GM12864 (cell line): ENCODE measurements at regions not wholly inside any gene's neighbourhood (a gene's known extent, or its start where the extent isn't known, plus 50 kb on each side); places are given as distances from the start of the nearest gene placed in this dataset.

ENCODE experiments used
- DNase-seq: peaks from one replicate; pipeline ENCODE4 v3.0.0-alpha.2; 2011; ENCODE audit warnings: low read depth
- H3K4me3 ChIP-seq: 2 replicates; pipeline ENCODE4 v1.5.1; 2011; ENCODE audit warnings: mild to moderate bottlenecking, low read depth, low read length, control low read depth
- CTCF ChIP-seq: IDR thresholded peaks from 2 replicates; pipeline ENCODE4 v1.5.1; 2011; ENCODE audit warnings: low read depth, mild to moderate bottlenecking, moderate library complexity, low read length, control low read depth, inconsistent platforms; ENCODE audit errors: missing control alignments

GRCh38 chr20:39225536-39225935, 263.4 kb downstream of the DHX35 start:
- no peak for DNase-seq
- no peak overlapping the region for H3K4me3 ChIP-seq
- TF ChIP-seq CTCF = no peak

GRCh38 chr20:39222101-39222500, 260.0 kb downstream of the DHX35 start:
- no peak for TF ChIP-seq CTCF
- no peak overlapping the region for H3K4me3 ChIP-seq
- no peak for DNase-seq

- TF ChIP-seq CTCF = no peak
- H3K4me3 ChIP-seq = no peak overlapping the region
- DNase-seq = no peak
Measured at GRCh38 chr20:39216195-39216594, 254.1 kb downstream of the DHX35 start.

GRCh38 chr20:39214828-39215227, 252.7 kb downstream of the DHX35 start:
- no peak for DNase-seq
- H3K4me3 ChIP-seq = no peak overlapping the region
- no peak for TF ChIP-seq CTCF

- H3K4me3 ChIP-seq = no peak overlapping the region
- DNase-seq = no peak
- no peak for TF ChIP-seq CTCF
Measured at GRCh38 chr20:39213476-39214145, 251.5 kb downstream of the DHX35 start.

GRCh38 chr20:39211060-39211748, 249.1 kb downstream of the DHX35 start:
- DNase-seq = no peak
- no peak for TF ChIP-seq CTCF
- no peak overlapping the region for H3K4me3 ChIP-seq
